ENCODE measurements at regions not wholly inside any gene's neighbourhood (a gene's known extent, or its start where the extent isn't known, plus 50 kb on each side); places are given as distances from the start of the nearest gene placed in this dataset.
"Not testable (repeated sequence)": the region's sequence is repeated elsewhere in the genome, so short reads cannot be mapped to it uniquely, and the experiment has no call there.

DNA sequence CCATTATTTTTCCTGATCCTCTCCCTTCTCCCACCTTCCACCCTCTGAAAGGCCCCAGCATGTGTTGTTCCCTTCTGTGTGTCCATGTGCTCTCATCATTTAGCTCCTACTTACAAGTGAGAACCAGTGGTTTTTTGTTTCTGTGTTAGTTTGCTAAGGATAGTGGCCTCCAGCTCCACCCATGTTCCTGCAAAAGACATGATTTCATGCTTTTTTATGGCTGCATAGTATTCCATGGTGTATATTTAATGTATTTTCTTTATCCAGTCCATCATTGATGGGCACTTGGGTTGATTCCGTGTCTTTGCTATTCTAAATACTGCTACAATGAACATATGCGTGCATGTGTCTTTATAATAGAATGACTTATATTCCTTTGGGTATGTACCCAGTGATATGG is 89.4 kb upstream of the C1orf174 start:
- FAIRE-seq: no peak
- no peak for DNase-seq (ENCODE audit: low spot score in 2 of 2)

DNA sequence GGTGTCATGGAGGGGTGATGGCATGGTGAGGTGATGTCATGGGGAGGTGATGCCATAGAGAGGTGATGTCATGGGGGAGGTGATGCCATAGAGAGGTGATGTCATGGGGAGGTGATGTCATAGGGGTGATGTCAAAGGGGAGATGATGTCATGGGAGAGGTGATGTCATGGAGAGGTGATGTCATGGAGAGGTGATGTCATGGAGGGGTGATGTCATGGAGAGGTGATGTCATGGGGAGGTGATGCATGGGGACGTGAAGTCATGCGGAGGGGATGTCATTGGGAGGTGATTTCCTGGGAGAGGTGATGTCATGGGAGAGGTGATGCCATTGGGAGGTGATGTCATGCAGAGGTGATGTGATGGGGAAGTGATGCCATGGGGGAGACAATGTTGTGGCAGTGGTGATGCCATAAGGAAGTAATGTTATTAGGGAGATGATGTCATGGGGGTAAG is 92.1 kb upstream of the C1orf174 start:
- DNase-seq (ENCODE audit: low spot score in 2 of 2): no peak
- no peak for FAIRE-seq

GRCh38 chr1:3992746-3993145 is 92.7 kb upstream of the C1orf174 start:
- FAIRE-seq (no peak), DNase-seq (ENCODE audit: low spot score in 2 of 2) (no peak)

GRCh38 chr1:3993619-3994375 is 93.7 kb upstream of the C1orf174 start:
- no peak for DNase-seq (ENCODE audit: low spot score in 2 of 2)
- FAIRE-seq: no peak

DNA sequence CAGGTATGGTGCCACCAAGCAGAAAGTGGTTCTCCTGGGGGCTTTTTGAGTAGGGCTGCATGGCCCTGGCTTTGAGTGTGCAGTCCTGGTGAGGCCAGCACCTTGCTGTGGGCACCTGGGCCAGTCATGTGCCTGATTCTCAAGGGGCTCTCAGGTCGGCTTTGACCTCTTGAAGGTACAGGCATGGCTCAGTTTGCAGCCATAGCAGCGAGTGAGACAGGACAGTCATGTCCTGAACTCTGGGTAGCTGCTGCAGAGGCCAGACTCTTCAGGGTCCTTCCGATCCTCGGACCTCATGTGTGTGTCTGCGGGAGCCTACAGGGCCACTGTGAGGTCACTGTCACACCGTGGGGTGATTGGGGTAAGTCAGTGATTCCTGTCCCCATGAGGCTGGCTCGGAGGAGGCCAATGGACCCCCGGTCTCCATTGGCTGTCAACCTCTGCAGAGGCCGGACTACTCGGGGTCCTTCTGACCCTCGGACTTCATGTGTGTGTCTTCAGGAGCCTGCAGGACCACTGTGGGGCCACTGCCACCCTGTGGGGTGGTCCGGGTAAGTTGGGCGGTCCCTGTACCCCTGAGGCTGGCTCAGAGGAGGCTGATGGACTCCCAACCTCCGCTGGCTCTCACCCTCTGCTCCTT is 95.2 kb upstream of the C1orf174 start:
- DNase-seq (ENCODE audit: low spot score in 2 of 2) (no peak), FAIRE-seq (no peak)

DNA sequence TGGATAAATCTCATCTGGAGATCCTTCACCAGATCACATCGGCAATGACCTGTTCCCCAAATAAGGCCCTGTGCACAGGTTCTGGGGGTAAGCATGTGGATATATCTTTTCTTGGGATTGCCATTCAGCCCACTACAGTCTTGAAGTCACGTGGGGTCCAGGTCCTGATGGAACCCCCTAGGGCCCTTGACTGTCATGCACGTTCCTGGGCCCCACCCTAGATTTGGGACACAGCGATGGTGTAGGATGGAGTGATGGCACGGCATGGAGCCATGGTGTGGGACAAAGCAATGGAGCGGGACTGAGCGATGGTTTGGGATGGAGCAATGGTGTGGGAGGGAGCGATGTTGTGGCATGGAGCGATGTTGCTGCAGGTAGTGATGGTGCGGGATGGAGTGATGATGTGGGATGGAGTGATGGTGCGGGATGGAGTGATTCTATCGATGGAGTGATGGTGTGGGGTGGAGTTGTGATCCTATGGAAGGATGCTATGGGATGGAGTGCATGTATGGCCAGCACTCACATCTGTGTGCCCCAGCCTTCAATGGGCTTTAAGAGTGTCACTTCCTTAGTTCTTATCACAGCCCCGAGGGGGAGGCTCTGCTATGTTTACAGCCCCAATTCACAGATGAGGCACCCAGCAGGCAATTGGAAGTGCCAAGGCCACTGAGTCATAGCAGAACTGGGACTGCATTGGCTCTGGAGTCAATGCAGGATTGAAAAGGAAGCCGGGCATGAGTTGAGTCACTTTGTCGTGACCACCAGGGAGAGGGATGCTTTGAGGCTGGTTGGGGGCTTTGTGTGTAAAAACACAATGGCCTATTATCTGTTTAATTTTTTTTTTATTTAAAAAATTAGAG is 97.0 kb upstream of the C1orf174 start:
- DNase-seq (ENCODE audit: low spot score in 2 of 2) (no peak), FAIRE-seq (no peak)

DNA sequence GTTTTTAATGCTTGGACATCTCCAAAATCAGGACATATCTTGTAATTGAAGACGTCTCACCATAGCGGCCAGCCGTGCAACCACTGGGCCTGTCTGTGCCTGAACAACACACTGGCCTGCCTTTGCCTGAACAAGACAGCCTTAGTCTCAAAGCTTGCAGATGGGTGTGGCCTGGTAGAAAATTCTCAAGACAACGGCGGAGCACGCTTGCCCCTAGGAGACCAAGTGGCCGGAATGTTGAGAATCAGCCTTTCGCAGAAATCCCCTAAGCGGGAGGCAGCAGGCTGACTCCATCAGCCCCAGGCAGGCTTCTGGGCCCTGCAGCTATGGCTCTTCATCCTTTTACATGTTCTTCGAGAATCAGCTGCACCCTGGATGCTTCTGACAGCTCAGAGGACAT is 98.0 kb upstream of the C1orf174 start:
- FAIRE-seq (no peak), DNase-seq (ENCODE audit: low spot score in 2 of 2) (no peak)

GRCh38 chr1:3999514-3999913 is 99.4 kb upstream of the C1orf174 start:
- FAIRE-seq; DNase-seq (ENCODE audit: low spot score in 2 of 2): not testable (repeated sequence)

- no peak for FAIRE-seq
- DNase-seq (ENCODE audit: low spot score in 2 of 2): no peak
Observed at GRCh38 chr1:3999941-4000735, 100.1 kb upstream of the C1orf174 start.

DNA sequence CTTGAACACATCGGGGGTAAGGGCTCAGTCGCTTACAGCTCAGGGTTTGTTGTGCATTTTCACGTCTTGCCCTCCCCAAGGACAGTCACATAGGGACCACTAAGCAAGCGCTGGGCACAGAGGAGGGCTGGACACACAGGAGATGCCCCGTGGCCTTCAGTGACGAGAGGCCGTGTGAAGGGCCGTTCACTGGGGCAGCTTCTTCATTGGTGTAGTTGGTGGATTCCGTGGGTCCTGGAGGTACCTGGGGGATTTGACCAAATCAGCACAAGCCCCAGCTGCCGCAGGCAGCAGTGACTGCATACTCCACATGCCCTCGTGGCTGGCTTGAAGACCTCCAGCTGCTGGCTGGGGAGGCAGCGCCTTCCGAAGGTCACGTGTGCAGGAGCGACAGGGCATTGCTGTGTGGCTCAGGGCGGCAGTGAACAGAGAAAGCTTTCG is 100.8 kb upstream of the C1orf174 start:
- no peak for FAIRE-seq
- no peak for DNase-seq (ENCODE audit: low spot score in 2 of 2)

DNA sequence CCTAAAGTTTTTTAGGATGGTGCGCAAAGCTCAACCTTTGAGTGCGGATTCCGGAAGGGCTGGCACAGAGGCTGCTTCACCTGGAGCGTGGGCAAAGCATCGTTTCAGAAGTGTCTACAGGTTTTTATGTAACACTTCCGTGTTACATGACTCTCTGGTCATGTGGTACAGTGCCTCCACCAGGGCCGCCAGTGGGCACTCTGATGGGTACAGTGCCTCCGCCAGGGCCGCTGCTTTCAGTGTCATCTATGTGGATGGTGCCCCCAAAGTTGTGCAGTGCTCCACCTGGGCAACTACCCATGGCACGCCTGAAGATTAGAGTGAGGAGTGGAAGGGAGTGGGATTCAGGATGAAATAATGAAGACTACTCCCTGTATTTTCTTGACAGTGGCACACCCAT is 101.4 kb upstream of the C1orf174 start:
- FAIRE-seq (no peak), DNase-seq (ENCODE audit: low spot score in 2 of 2) (no peak)

DNA sequence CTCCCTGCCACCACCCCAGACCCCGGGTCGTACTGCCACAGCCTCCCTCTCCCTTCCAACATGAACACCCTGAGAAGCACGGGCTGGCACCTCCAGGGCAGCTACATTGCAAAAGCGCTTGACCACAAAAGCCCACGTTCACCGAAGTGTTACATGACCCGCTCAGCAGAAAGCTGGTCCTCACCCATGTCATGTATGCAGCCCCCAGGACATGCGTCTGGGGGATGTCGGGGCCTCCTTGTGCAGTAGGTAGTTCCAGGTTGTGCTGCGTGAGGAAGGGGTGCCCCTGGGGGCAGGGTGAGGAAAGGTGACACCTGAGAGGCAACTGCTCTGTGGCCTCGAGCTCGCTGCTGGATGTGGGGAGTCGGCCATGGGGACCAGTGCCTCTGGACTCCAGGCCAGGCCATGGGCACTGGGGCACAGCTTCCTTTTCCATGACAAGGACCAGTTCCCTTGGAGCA is 102.0 kb upstream of the C1orf174 start:
- no peak for DNase-seq (ENCODE audit: low spot score in 2 of 2)
- FAIRE-seq: no peak

GRCh38 chr1:4002741-4003140 is 102.7 kb upstream of the C1orf174 start:
- no peak for DNase-seq (ENCODE audit: low spot score in 2 of 2)
- FAIRE-seq: no peak

DNA sequence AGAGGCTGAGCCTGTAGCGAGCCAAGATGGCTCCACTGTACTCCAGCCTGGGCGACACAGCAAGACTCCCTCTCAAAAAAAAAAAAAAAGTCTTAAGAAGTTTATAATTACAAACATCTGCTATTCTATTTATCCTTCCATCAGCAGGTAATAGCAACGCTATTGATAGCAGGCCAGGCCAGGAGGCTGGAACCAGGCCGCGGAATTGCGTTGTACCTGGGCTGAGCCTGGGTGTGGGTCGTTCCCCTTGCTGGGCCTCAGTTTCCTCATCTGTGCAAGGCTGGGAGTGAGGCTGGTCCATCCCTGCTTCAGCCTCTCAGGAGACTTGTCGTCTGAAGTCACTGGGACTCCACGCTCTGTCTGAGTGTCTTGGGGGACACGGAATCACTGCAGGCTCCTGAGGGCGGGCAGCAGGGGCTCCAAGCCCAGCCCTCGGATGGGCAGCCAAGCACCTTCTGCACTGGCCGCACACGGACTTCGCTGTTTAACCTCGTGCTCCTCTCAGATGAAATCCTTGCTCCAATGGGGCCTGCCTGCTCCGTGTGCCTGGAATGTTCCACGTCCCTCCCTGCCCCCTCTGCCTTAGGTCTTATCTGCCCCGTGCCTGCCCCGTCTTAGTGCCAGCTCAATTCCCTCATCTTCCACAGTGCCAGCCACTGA is 103.9 kb upstream of the C1orf174 start:
- DNase-seq (ENCODE audit: low spot score in 2 of 2): no peak
- no peak for FAIRE-seq

GRCh38 chr1:4004635-4005430 is 104.8 kb upstream of the C1orf174 start:
- DNase-seq (ENCODE audit: low spot score in 2 of 2): no peak
- no peak for FAIRE-seq

GRCh38 chr1:4005431-4005830 is 105.4 kb upstream of the C1orf174 start:
- FAIRE-seq (no peak), DNase-seq (ENCODE audit: low spot score in 2 of 2) (no peak)

- no peak for DNase-seq (ENCODE audit: low spot score in 2 of 2)
- FAIRE-seq: no peak
Observed at GRCh38 chr1:4006676-4007374, 106.8 kb upstream of the C1orf174 start.

GRCh38 chr1:4010284-4010683 is 110.2 kb upstream of the C1orf174 start:
- FAIRE-seq: no peak

More at GRCh38 chr1:4010284-4010683, 110.2 kb upstream of the C1orf174 start:
- DNase-seq (ENCODE audit: low spot score in 2 of 2): no peak
